ENCODE measurements at regions not wholly inside any gene's neighbourhood (a gene's known extent, or its start where the extent isn't known, plus 50 kb on each side); places are given as distances from the start of the nearest gene placed in this dataset.
"Not testable (repeated sequence)": the region's sequence is repeated elsewhere in the genome, so short reads cannot be mapped to it uniquely, and the experiment has no call there.

GRCh38 chr2:121818546-121818945, 63.1 kb downstream of the TSN start:
- DNase-seq (ENCODE audit: low spot score): no peak

- no peak for DNase-seq (ENCODE audit: low spot score)
These were observed 64.4 kb downstream of the TSN start for GRCh38 chr2:121819846-121820245.

- no peak for DNase-seq (ENCODE audit: low spot score)
These were observed 66.2 kb downstream of the TSN start for GRCh38 chr2:121821476-121822158.

GRCh38 chr2:121824264-121824663, 68.8 kb downstream of the TSN start:
- no peak for DNase-seq (ENCODE audit: low spot score)

GRCh38 chr2:121825003-121825950, 69.8 kb downstream of the TSN start:
- no peak for DNase-seq (ENCODE audit: low spot score)

GRCh38 chr2:121826036-121826435, 70.6 kb downstream of the TSN start:
- DNase-seq (ENCODE audit: low spot score): no peak

GRCh38 chr2:121828281-121828731, 72.9 kb downstream of the TSN start:
- no peak for DNase-seq (ENCODE audit: low spot score)

GRCh38 chr2:121830809-121831208, 75.4 kb downstream of the TSN start:
- DNase-seq (ENCODE audit: low spot score): no peak

- no peak for DNase-seq (ENCODE audit: low spot score)
These were observed 76.4 kb downstream of the TSN start for GRCh38 chr2:121831841-121832240.

- DNase-seq (ENCODE audit: low spot score): no peak
These were observed 77.2 kb downstream of the TSN start for GRCh38 chr2:121832412-121833357.

GRCh38 chr2:121833358-121833723, 77.9 kb downstream of the TSN start:
- DNase-seq (ENCODE audit: low spot score): no peak

GRCh38 chr2:121836611-121837010, 81.2 kb downstream of the TSN start:
- no peak for DNase-seq (ENCODE audit: low spot score)

GRCh38 chr2:121837591-121837990, 82.1 kb downstream of the TSN start:
- DNase-seq (ENCODE audit: low spot score): no peak

GRCh38 chr2:121838551-121838950, 83.1 kb downstream of the TSN start:
- DNase-seq (ENCODE audit: low spot score): no peak

- no peak for DNase-seq (ENCODE audit: low spot score)
These were observed 84.1 kb downstream of the TSN start for GRCh38 chr2:121839584-121839983.

GRCh38 chr2:121849236-121849635, 93.8 kb downstream of the TSN start:
- no peak for DNase-seq (ENCODE audit: low spot score)

- DNase-seq (ENCODE audit: low spot score): not testable (repeated sequence)
These were observed 97.7 kb downstream of the TSN start for GRCh38 chr2:121853149-121853548.

- no peak for DNase-seq (ENCODE audit: low spot score)
These were observed 100.1 kb downstream of the TSN start for GRCh38 chr2:121855510-121855909.

GRCh38 chr2:121856360-121856759, 100.9 kb downstream of the TSN start:
- DNase-seq (ENCODE audit: low spot score): no peak

GRCh38 chr2:121858369-121858768, 102.9 kb downstream of the TSN start:
- DNase-seq (ENCODE audit: low spot score): no peak

GRCh38 chr2:121858847-121859246, 103.4 kb downstream of the TSN start:
- DNase-seq (ENCODE audit: low spot score): no peak
